ENCODE measurements at regions not wholly inside any gene's neighbourhood (a gene's known extent, or its start where the extent isn't known, plus 50 kb on each side); places are given as distances from the start of the nearest gene placed in this dataset.
"Not testable (repeated sequence)": the region's sequence is repeated elsewhere in the genome, so short reads cannot be mapped to it uniquely, and the experiment has no call there.

- BruUV-seq (replicated peaks): no TSS peak
- H3K9me3 ChIP-seq (ENCODE audit: low read length): no peaks in the 10 kb centered on the region
- no peaks in the 10 kb centered on the region for H3K4me1 ChIP-seq (ENCODE audit: insufficient read depth, low read length)
- CTCF ChIA-PET: no interaction called here
- no peaks in the 10 kb centered on the region for H3K79me2 ChIP-seq (ENCODE audit: low read length)
- no peaks in the 10 kb centered on the region for H4K20me1 ChIP-seq (ENCODE audit: low read length)
- H3K4me2 ChIP-seq (ENCODE audit: low read length): no peak overlapping the region
- no peaks in the 10 kb centered on the region for H3K9me2 ChIP-seq (replicated peaks; ENCODE audit: low read length)
- H3K36me3 ChIP-seq (ENCODE audit: low read depth, low read length): no peaks in the 10 kb centered on the region
- DNase-seq (no peak), ATAC-seq (no peak)
- peaks cover 18% of the 10 kb centered on the region; the same call in 1 of the 2 replicates for H3K27me3 ChIP-seq (ENCODE audit: low read length)
- no peaks in the 10 kb centered on the region for H3F3A ChIP-seq (ENCODE audit: low read length, unreplicated experiment)
- H3K9ac ChIP-seq (ENCODE audit: low read length): no peak overlapping the region
- intact Hi-C loops (cut with micrococcal nuclease): no loop called here
- no peak overlapping the region for H3K27ac ChIP-seq (ENCODE audit: low read length)
- TF ChIP-seq CTCF (conservative IDR thresholded peaks at IDR 0.05; ENCODE audit: low read depth, low read length) (no peak), EZH2 (IDR thresholded peaks at IDR 0.05; ENCODE audit: low read length, unreplicated experiment) (no peak), EZH2phosphoT487 (IDR thresholded peaks at IDR 0.05; ENCODE audit: borderline replicate concordance, low read length) (no peak)
- POLR2A ChIA-PET (ENCODE audit: unreplicated experiment): no interaction called here
- H2AFZ ChIP-seq (ENCODE audit: low read length): no peak overlapping the region
- no peak overlapping the region for H3K4me3 ChIP-seq (ENCODE audit: low read length)
These were observed 480.0 kb downstream of the TMEM38B start for GRCh38 chr9:106174346-106174745.

- H3K36me3 ChIP-seq (ENCODE audit: low read depth, low read length): no peaks in the 10 kb centered on the region
- H3K9me2 ChIP-seq (replicated peaks; ENCODE audit: low read length): no peaks in the 10 kb centered on the region
- H3K27ac ChIP-seq (ENCODE audit: low read length): no peak overlapping the region
- CTCF ChIA-PET: no interaction called here
- H2AFZ ChIP-seq (ENCODE audit: low read length): no peak overlapping the region
- H3K4me1 ChIP-seq (ENCODE audit: insufficient read depth, low read length): no peaks in the 10 kb centered on the region
- no peaks in the 10 kb centered on the region for H3K79me2 ChIP-seq (ENCODE audit: low read length)
- no peak overlapping the region for H3K9ac ChIP-seq (ENCODE audit: low read length)
- H3K4me2 ChIP-seq (ENCODE audit: low read length): no peak overlapping the region
- H3K4me3 ChIP-seq (ENCODE audit: low read length): no peak overlapping the region
- H4K20me1 ChIP-seq (ENCODE audit: low read length): no peaks in the 10 kb centered on the region
- BruUV-seq (replicated peaks): no TSS peak
- ATAC-seq: no peak
- DNase-seq: no peak
- H3F3A ChIP-seq (ENCODE audit: low read length, unreplicated experiment): no peaks in the 10 kb centered on the region
- TF ChIP-seq EZH2phosphoT487 (IDR thresholded peaks at IDR 0.05; ENCODE audit: borderline replicate concordance, low read length) (no peak), CTCF (conservative IDR thresholded peaks at IDR 0.05; ENCODE audit: low read depth, low read length) (no peak), EZH2 (IDR thresholded peaks at IDR 0.05; ENCODE audit: low read length, unreplicated experiment) (no peak)
- intact Hi-C loops (cut with micrococcal nuclease): no loop called here
- POLR2A ChIA-PET (ENCODE audit: unreplicated experiment): no interaction called here
- peaks cover 18% of the 10 kb centered on the region; the same call in 1 of the 2 replicates for H3K27me3 ChIP-seq (ENCODE audit: low read length)
- H3K9me3 ChIP-seq (ENCODE audit: low read length): no peaks in the 10 kb centered on the region
These were observed 482.9 kb downstream of the TMEM38B start for GRCh38 chr9:106177216-106177615.

GRCh38 chr9:106179191-106179590 is 484.9 kb downstream of the TMEM38B start:
- POLR2A ChIA-PET (ENCODE audit: unreplicated experiment): no interaction called here
- TF ChIP-seq CTCF (conservative IDR thresholded peaks at IDR 0.05; ENCODE audit: low read depth, low read length) (no peak), EZH2phosphoT487 (IDR thresholded peaks at IDR 0.05; ENCODE audit: borderline replicate concordance, low read length) (no peak), EZH2 (IDR thresholded peaks at IDR 0.05; ENCODE audit: low read length, unreplicated experiment) (no peak)
- H3K27me3 ChIP-seq (ENCODE audit: low read length): peaks cover 9% of the 10 kb centered on the region; the same call in 1 of the 2 replicates
- CTCF ChIA-PET: no interaction called here
- no TSS peak for BruUV-seq (replicated peaks)
- no peak overlapping the region for H2AFZ ChIP-seq (ENCODE audit: low read length)
- no peak overlapping the region for H3K4me3 ChIP-seq (ENCODE audit: low read length)
- H3F3A ChIP-seq (ENCODE audit: low read length, unreplicated experiment): no peaks in the 10 kb centered on the region
- H3K4me2 ChIP-seq (ENCODE audit: low read length): no peak overlapping the region
- intact Hi-C loops (cut with micrococcal nuclease): no loop called here
- H3K36me3 ChIP-seq (ENCODE audit: low read depth, low read length): no peaks in the 10 kb centered on the region
- no peaks in the 10 kb centered on the region for H3K79me2 ChIP-seq (ENCODE audit: low read length)
- H3K9ac ChIP-seq (ENCODE audit: low read length): no peak overlapping the region
- no peaks in the 10 kb centered on the region for H3K4me1 ChIP-seq (ENCODE audit: insufficient read depth, low read length)
- H3K27ac ChIP-seq (ENCODE audit: low read length): no peak overlapping the region
- H4K20me1 ChIP-seq (ENCODE audit: low read length): no peaks in the 10 kb centered on the region
- DNase-seq (no peak), ATAC-seq (no peak)
- H3K9me3 ChIP-seq (ENCODE audit: low read length): no peaks in the 10 kb centered on the region
- no peaks in the 10 kb centered on the region for H3K9me2 ChIP-seq (replicated peaks; ENCODE audit: low read length)

GRCh38 chr9:106203815-106204516 is 509.6 kb downstream of the TMEM38B start:
- H2AFZ ChIP-seq (ENCODE audit: low read length); H3K9me2 ChIP-seq (replicated peaks; ENCODE audit: low read length); H3K4me1 ChIP-seq (ENCODE audit: insufficient read depth, low read length); H3K79me2 ChIP-seq (ENCODE audit: low read length); POLR2A ChIA-PET (ENCODE audit: unreplicated experiment); H3K4me3 ChIP-seq (ENCODE audit: low read length); H4K20me1 ChIP-seq (ENCODE audit: low read length); intact Hi-C loops (cut with micrococcal nuclease); BruUV-seq (replicated peaks); H3K9ac ChIP-seq (ENCODE audit: low read length); CTCF ChIA-PET; H3K4me2 ChIP-seq (ENCODE audit: low read length); H3K27me3 ChIP-seq (ENCODE audit: low read length); ATAC-seq; H3F3A ChIP-seq (ENCODE audit: low read length, unreplicated experiment); H3K36me3 ChIP-seq (ENCODE audit: low read depth, low read length); H3K9me3 ChIP-seq (ENCODE audit: low read length); H3K27ac ChIP-seq (ENCODE audit: low read length): not testable (repeated sequence)
- DNase-seq: peak; percentile 56
